Lung (tissue), 9 donors: ENCODE measurements at regions not wholly inside any gene's neighbourhood (a gene's known extent, or its start where the extent isn't known, plus 50 kb on each side); places are given as distances from the start of the nearest gene placed in this dataset.
"Not testable (repeated sequence)": the region's sequence is repeated elsewhere in the genome, so short reads cannot be mapped to it uniquely, and the experiment has no call there.

Experiments
- ATAC-seq: fragments of 200-7000 bp; cut with Tn5 transposase; one replicate; pipeline ENCODE4 v1.9.1; 2020; ENCODE audit warnings: moderate number of reproducible peaks; ENCODE audit not compliant: insufficient read depth, low FRiP score
- DNase-seq, 3 donors: peaks; one replicate each; pipeline ENCODE4 v3.0.0-alpha.2; 2013 to 2017
- H3K27ac ChIP-seq, 2 donors: one replicate each; pipeline ENCODE4 v1.5.1; 2013; ENCODE audit warnings: mild to moderate bottlenecking in 2 of 2, moderate library complexity in 2 of 2, control low read depth in 1 of 2, inconsistent platforms in 1 of 2, low read depth in 1 of 2, low read length in 1 of 2
- H3K27me3 ChIP-seq, 3 donors: one replicate each; pipeline ENCODE4 v1.5.1; 2013; ENCODE audit warnings: low read length in 2 of 3; ENCODE audit not compliant: control insufficient read depth in 3 of 3, insufficient read depth in 3 of 3
- H3K36me3 ChIP-seq, 4 donors: one replicate each; pipeline ENCODE4 v1.5.1; 2013; ENCODE audit warnings: low read length in 4 of 4, mild to moderate bottlenecking in 1 of 4, moderate library complexity in 1 of 4; ENCODE audit not compliant: control insufficient read depth in 4 of 4, insufficient read depth in 4 of 4
- H3K4me1 ChIP-seq, 5 donors: one replicate each; pipeline ENCODE4 v1.5.1; 2013; ENCODE audit warnings: low read length in 5 of 5, mild to moderate bottlenecking in 2 of 5, moderate library complexity in 1 of 5; ENCODE audit not compliant: control insufficient read depth in 5 of 5, insufficient read depth in 5 of 5
- H3K4me3 ChIP-seq: one replicate; pipeline ENCODE4 v1.5.1; 2013; ENCODE audit warnings: mild to moderate bottlenecking, control low read depth, moderate library complexity
- H3K9ac ChIP-seq, 2 donors: one replicate each; pipeline ENCODE4 v1.5.1; 2013; ENCODE audit warnings: low read length in 2 of 2, control low read depth in 1 of 2; ENCODE audit not compliant: insufficient read depth in 1 of 2
- H3K9me3 ChIP-seq, 4 donors: one replicate each; pipeline ENCODE4 v1.5.1; 2013; ENCODE audit warnings: low read length in 3 of 4, mild to moderate bottlenecking in 1 of 4, moderate library complexity in 1 of 4; ENCODE audit not compliant: control insufficient read depth in 4 of 4, insufficient read depth in 3 of 4
- WGBS, 2 donors: extraction: QIAGEN DNeasy Blood & Tissue Kit; methylation state at CpG; one replicate each; pipeline ENCODE4 v1.1.7; 2013; 5-methylcytosine and 5-hydroxymethylcytosine counted together
- donor health status: Bipolar disorder and iron deficiency.
- donor health status: healthy.
- donor health status: DM: yes; HTN: yes; CAD: no.

DNA sequence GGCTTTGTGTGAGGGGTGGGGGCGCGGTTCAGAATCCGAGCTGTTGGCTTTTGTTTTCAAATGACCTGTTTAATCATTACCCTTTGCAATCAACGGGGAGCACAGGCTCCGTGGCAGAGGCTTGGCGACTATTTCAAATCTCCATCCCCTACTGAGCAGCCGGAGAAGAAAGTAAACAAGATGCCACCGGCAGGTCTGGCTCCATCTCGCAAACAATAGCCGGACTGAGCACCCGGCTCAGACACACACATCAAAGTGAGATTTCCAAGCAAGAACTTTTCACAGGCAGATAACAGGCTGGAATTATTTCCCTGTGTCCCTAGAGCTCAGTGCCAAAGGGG lies 143.4 kb downstream of the GTF2IRD2B start:
- not testable (repeated sequence) for H3K4me1 ChIP-seq, ATAC-seq, DNase-seq, H3K4me3 ChIP-seq, H3K27me3 ChIP-seq, H3K36me3 ChIP-seq, H3K9ac ChIP-seq, H3K27ac ChIP-seq, H3K9me3 ChIP-seq
- WGBS, 2 donors: no CpG with 5 or more reads among the region's 11 CpGs

DNA sequence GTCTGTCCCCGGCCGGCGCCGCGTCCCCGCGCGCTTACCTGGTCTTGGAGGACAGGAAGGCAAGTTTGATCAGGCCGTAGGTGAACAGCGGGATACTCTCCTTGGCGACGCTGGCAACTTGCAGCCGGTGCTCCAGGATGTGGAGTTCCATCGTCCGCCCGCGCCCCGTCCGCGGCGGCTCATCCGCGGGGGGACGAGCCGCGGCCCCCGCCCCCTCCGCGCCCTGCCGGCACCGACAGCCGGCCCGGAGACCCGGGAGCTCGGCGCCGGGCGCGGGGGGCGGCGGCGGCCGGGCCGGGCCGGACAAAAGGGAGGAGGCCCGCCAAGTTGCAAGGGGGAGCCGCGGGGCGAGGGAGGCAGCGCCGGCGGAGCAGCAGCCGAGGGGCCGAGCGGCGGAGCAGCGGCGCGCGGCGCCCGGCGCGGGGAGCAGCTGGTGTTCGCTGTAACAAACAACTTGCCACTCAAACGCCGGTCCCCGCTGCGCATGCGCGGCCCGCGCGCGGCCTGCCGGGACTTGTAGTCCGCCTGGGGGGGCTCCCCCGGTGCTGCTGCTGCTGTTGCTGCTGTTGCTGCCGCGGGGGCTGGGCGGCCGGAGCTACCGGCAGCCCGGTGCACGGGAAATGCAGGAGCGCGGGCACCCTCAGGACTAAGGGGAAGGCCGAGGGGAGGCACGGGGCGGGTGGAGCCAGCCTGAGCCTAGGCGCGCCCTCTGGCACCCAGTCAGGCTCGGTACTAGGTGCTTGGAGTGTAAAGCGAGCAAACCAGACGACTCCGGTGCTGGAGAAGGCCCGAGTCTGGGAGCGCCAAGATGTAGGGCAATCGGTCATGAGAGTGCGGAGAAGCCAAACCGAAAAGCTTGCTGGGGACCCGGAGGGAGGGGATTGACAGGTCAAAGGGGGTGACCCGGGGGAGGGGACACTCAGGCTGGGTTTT lies 145.1 kb downstream of the GTF2IRD2B start:
- not testable (repeated sequence) for H3K36me3 ChIP-seq, H3K4me3 ChIP-seq, DNase-seq, H3K27me3 ChIP-seq, H3K27ac ChIP-seq, H3K9ac ChIP-seq, H3K4me1 ChIP-seq, H3K9me3 ChIP-seq
- ATAC-seq: peak; percentile 96
- 2% methylated on average over 13 of the region's 103 CpGs; no CpG with 5 or more reads in 1 of the 2 donors for WGBS, 2 donors

DNA sequence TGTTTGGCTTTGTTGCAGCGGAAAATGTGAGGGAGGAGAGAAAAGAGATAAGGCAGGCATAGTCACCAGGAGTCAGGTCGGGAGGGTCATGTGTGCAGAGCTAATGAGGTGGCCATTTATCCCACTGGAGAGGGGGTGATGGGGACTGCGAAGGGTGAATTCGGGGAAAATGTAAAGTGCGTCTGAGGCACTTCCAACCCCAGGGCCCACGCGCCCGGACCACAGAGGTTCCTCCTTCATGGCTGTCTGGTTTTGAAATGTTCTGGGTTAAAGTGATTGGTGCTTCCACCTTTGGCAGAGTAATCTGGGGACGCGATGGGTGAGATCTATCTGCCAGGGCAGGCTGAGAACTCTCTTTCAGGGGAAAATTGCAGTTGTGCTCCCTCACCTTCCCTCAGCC lies 145.9 kb downstream of the GTF2IRD2B start:
- H3K9me3 ChIP-seq, ATAC-seq, H3K4me3 ChIP-seq, DNase-seq, H3K9ac ChIP-seq, H3K36me3 ChIP-seq, H3K27ac ChIP-seq, H3K4me1 ChIP-seq, H3K27me3 ChIP-seq: not testable (repeated sequence)
- WGBS, 2 donors: no CpG with 5 or more reads among the region's 10 CpGs

DNA sequence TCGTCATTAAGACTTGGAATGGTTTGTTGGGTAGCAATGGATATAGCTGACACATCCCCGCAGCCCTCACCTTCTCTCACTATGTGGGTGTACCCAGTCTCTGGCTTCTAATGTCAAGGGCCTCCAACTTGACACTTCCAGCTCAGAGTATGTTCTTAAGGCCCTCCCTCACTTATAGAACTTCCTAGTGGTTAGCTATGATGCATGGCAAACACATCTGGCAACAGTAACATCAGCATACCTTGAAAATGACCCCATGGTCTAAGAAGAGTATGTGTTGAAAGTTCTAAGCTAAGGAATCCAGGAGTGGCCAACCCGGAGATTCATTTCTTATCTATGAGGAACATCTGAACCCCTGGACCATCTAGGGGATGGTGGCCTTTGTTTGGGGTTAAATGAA lies 151.2 kb downstream of the GTF2IRD2B start:
- not testable (repeated sequence) for ATAC-seq, H3K4me1 ChIP-seq, H3K27me3 ChIP-seq, H3K27ac ChIP-seq, H3K36me3 ChIP-seq, H3K9ac ChIP-seq, DNase-seq, H3K9me3 ChIP-seq, H3K4me3 ChIP-seq
- WGBS, 2 donors: no CpG with 5 or more reads among the region's 3 CpGs

DNA sequence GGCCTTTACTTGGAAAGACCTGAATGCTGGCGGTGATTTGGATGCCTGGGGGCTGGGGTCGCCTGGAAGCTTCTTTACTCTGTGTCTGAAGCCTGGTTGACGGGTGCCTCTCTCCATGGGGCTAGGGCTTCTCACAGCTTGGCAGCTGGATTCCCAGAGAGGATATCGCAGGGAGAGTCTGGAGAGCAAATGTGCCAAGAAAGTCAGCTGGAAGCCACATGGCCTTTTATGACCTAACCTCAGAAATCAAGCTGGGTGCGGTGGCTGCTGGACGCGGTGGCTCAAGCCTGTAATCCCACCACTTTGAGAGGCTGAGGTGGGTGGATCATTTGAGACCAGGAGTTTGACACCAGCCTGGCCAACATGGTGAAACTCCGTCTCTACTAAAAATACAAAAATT lies 147.2 kb upstream of the TRIM73 start:
- H3K9ac ChIP-seq, H3K4me1 ChIP-seq, H3K36me3 ChIP-seq, ATAC-seq, H3K4me3 ChIP-seq, DNase-seq, H3K9me3 ChIP-seq, H3K27ac ChIP-seq, H3K27me3 ChIP-seq: not testable (repeated sequence)
- WGBS, 2 donors: no CpG with 5 or more reads among the region's 8 CpGs

DNA sequence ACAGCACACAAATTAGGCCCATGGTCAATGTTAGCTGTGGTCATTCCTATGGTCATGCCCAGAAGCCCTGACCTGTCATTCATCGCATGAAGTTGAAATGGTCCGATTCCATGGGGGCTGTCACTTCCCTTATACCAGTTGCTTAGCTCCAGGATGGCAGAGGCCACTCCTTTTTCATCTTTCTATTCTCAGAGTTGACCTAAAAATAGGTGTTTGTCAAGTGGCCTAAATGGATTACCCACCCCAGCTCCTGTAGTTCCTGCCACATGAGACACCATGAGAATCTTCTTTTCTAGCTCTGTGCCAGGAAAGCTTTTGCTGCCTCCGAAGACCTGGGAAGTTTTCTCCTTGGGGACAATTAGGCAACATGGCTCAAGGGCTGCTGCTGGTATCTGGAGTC lies 141.2 kb upstream of the TRIM73 start:
- H3K27ac ChIP-seq, ATAC-seq, H3K9me3 ChIP-seq, H3K4me1 ChIP-seq, H3K9ac ChIP-seq, H3K4me3 ChIP-seq, H3K36me3 ChIP-seq, DNase-seq, H3K27me3 ChIP-seq: not testable (repeated sequence)
- no CpG with 5 or more reads among the region's 3 CpGs for WGBS, 2 donors

DNA sequence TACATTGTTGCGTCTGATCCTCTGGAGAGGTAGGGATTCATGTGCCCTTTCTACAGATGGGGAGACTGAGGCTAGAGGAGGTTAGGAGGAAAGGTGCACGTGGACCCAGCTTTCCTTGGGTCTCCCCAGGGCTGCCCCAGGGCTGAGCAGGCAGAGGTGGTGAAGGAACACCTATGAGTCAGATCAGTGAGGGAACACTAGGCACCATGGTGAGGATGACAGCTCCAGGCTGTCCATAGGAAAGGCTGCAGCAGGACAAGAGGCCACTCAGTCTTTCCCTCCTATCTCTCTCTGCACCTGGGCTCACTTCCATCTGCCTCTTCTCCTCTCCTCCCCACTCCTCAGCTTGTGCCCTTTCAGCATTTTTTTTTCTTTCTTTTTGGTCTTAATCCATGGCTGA lies 138.0 kb upstream of the TRIM73 start:
- H3K36me3 ChIP-seq, H3K9ac ChIP-seq, DNase-seq, ATAC-seq, H3K4me3 ChIP-seq, H3K9me3 ChIP-seq, H3K27ac ChIP-seq, H3K4me1 ChIP-seq, H3K27me3 ChIP-seq: not testable (repeated sequence)
- no CpG with 5 or more reads among the region's 2 CpGs for WGBS, 2 donors

DNA sequence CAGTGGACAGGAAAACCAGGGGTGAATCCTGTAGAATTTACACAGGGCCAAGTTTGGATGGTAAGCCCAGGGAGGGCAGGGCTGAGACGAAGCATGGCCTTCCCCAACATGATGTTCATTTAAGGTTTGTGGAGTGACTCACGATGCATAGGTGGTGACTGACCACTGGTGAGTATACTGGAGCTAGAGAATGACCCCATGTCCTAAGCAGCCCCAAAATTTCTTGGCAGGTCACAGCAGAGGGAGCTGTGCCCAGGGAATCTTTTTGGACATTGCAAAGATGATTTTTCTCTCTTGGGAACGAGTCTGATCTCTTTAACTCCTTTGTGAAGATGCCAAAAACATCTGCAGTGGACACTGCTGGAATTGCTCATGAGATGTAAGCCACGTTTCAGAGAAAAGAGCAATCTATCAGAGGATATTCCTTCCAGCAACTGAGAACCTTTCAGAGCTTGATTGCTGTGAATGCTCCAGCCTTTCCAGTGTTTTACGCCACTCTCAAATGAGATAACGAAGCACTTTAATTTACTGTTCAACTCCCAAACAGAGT lies 135.9 kb upstream of the TRIM73 start:
- H3K9ac ChIP-seq, H3K9me3 ChIP-seq, H3K4me1 ChIP-seq, H3K27me3 ChIP-seq, H3K36me3 ChIP-seq, H3K27ac ChIP-seq, DNase-seq, ATAC-seq, H3K4me3 ChIP-seq: not testable (repeated sequence)
- WGBS, 2 donors: no CpG with 5 or more reads among the region's 6 CpGs
